ENCODE measurements at regions not wholly inside any gene's neighbourhood (a gene's known extent, or its start where the extent isn't known, plus 50 kb on each side); places are given as distances from the start of the nearest gene placed in this dataset.

DNA sequence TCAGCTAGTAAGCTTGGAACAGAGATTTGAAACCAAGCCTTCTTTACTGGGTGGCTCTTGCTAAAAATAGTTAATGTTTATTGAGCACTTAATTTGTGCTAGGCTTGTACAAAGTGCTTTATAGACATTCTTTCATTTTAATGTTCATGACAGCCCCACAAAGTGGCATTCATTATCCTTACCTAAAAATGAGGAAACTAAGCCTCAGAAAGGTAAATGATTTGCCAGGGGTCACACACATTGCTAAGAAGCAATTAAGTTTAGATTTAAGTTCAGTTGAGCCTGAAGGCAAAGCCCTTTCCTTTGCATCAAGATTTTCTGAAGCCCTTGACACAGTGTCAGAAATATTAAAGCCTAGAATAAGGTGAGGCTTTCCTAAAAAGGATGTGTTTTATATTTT lies 327.5 kb upstream of the FGF13 start:
- no peak overlapping the region for H3K4me3 ChIP-seq
- no peaks in the 10 kb centered on the region for H3K4me1 ChIP-seq (replicated peaks; ENCODE audit: insufficient read depth)
- no TSS peak for BruUV-seq (replicated peaks)
- no peaks in the 10 kb centered on the region for H4K20me1 ChIP-seq (ENCODE audit: insufficient read depth)
- H2AFZ ChIP-seq, result no peak overlapping the region
- no peaks in the 10 kb centered on the region for H3K27me3 ChIP-seq (ENCODE audit: insufficient read depth, low read depth)
- intact Hi-C loops (cut with micrococcal nuclease; ENCODE audit: unreplicated experiment), result no loop called here
- ChIA-PET POLR2A (ENCODE audit: unreplicated experiment) (no interaction called here), CTCF (no interaction called here)
- H3K9me3 ChIP-seq (ENCODE audit: insufficient read depth, low read depth), result no peaks in the 10 kb centered on the region
- no peak overlapping the region for H3K27ac ChIP-seq
- TF ChIP-seq CTCF (conservative IDR thresholded peaks at IDR 0.05) (no peak), EZH2 (IDR thresholded peaks at IDR 0.05; ENCODE audit: low read depth) (no peak)
- no peaks in the 10 kb centered on the region for H3K9me2 ChIP-seq (ENCODE audit: insufficient read depth)
- no peaks in the 10 kb centered on the region for H3K36me3 ChIP-seq (ENCODE audit: low read depth)
- DNase-seq, result no peak
- H3K79me2 ChIP-seq (ENCODE audit: low read depth), result no peaks in the 10 kb centered on the region
- H3F3A ChIP-seq (ENCODE audit: insufficient read depth, low read depth), result no peaks in the 10 kb centered on the region
- H3K4me2 ChIP-seq, result no peak overlapping the region

DNA sequence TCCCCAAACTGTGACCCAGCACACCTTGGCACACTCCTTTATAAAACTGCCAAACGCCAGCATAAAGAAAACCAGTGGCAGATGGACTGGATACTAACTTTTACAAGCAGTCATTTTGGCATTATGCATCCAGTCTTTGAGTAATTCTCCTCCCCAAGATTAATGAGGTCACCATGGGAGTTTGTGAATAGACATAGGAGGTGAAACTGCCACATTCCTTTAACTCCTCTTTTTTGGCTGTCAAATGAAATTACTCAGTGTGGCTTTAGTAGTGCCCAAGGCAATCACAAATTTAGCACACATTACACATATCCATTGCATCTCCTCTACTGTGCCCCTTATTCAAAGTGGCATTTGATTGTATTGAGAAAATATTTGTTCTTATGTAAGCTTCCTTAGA lies 315.3 kb upstream of the FGF13 start:
- Histone ChIP-seq H3K27me3 (ENCODE audit: insufficient read depth, low read depth) (no peaks in the 10 kb centered on the region), H4K20me1 (ENCODE audit: insufficient read depth) (no peaks in the 10 kb centered on the region), H3K9me3 (ENCODE audit: insufficient read depth, low read depth) (no peaks in the 10 kb centered on the region; the same call in 1 of the 2 replicates), H3K36me3 (ENCODE audit: low read depth) (no peaks in the 10 kb centered on the region), H3F3A (ENCODE audit: insufficient read depth, low read depth) (no peaks in the 10 kb centered on the region), H3K27ac (no peak overlapping the region), H3K9me2 (ENCODE audit: insufficient read depth) (no peaks in the 10 kb centered on the region), H2AFZ (no peak overlapping the region), H3K4me3 (no peak overlapping the region), H3K79me2 (ENCODE audit: low read depth) (no peaks in the 10 kb centered on the region), H3K4me1 (replicated peaks; ENCODE audit: insufficient read depth) (no peaks in the 10 kb centered on the region), H3K4me2 (no peak overlapping the region)
- POLR2A ChIA-PET (ENCODE audit: unreplicated experiment), result no interaction called here
- DNase-seq, result no peak
- intact Hi-C loops (cut with micrococcal nuclease; ENCODE audit: unreplicated experiment), result no loop called here
- TF ChIP-seq EZH2 (IDR thresholded peaks at IDR 0.05; ENCODE audit: low read depth) (no peak), CTCF (conservative IDR thresholded peaks at IDR 0.05) (no peak)
- CTCF ChIA-PET, result no interaction called here
- BruUV-seq (replicated peaks), result no TSS peak

- Histone ChIP-seq H3K27me3 (ENCODE audit: insufficient read depth, low read depth) (no peaks in the 10 kb centered on the region), H3K4me3 (no peak overlapping the region), H3K9me2 (ENCODE audit: insufficient read depth) (no peaks in the 10 kb centered on the region), H3K4me2 (no peak overlapping the region), H3K27ac (no peak overlapping the region), H3K36me3 (ENCODE audit: low read depth) (no peaks in the 10 kb centered on the region), H4K20me1 (ENCODE audit: insufficient read depth) (no peaks in the 10 kb centered on the region), H3F3A (ENCODE audit: insufficient read depth, low read depth) (no peaks in the 10 kb centered on the region), H2AFZ (no peak overlapping the region), H3K4me1 (replicated peaks; ENCODE audit: insufficient read depth) (no peaks in the 10 kb centered on the region), H3K9me3 (ENCODE audit: insufficient read depth, low read depth) (no peaks in the 10 kb centered on the region; the same call in 1 of the 2 replicates), H3K79me2 (ENCODE audit: low read depth) (no peaks in the 10 kb centered on the region)
- no TSS peak for BruUV-seq (replicated peaks)
- TF ChIP-seq EZH2 (IDR thresholded peaks at IDR 0.05; ENCODE audit: low read depth) (no peak), CTCF (conservative IDR thresholded peaks at IDR 0.05) (no peak)
- CTCF ChIA-PET, result no interaction called here
- DNase-seq, result no peak
- intact Hi-C loops (cut with micrococcal nuclease; ENCODE audit: unreplicated experiment), result no loop called here
- POLR2A ChIA-PET (ENCODE audit: unreplicated experiment), result no interaction called here
These were observed 314.9 kb upstream of the FGF13 start for GRCh38 chrX:139026406-139026805.
